Mucosa of descending colon (tissue), 3 donors: ENCODE measurements at regions not wholly inside any gene's neighbourhood (a gene's known extent, or its start where the extent isn't known, plus 50 kb on each side); places are given as distances from the start of the nearest gene placed in this dataset.

ENCODE experiments used
- ATAC-seq: fragments of 200-7000 bp; cut with Tn5 transposase; one replicate; pipeline ENCODE4 v1.9.1; 2020; ENCODE audit warnings: mild to moderate bottlenecking, moderate library complexity
- DNase-seq, 3 donors: peaks; one replicate each; pipeline ENCODE4 v3.0.0-alpha.2; 2020
- H3K36me3 ChIP-seq: fragments of 200-600 bp; one replicate; pipeline ENCODE4 v1.8.0; 2021; ENCODE audit warnings: low read depth, mild to moderate bottlenecking
- H3K4me1 ChIP-seq: fragments of 200-600 bp; one replicate; pipeline ENCODE4 v1.8.0; 2021; ENCODE audit warnings: low read depth, mild to moderate bottlenecking
- H3K4me3 ChIP-seq: fragments of 200-600 bp; one replicate; pipeline ENCODE4 v1.8.0; 2021; ENCODE audit warnings: mild to moderate bottlenecking
- H3K9me3 ChIP-seq: fragments of 200-600 bp; one replicate; pipeline ENCODE4 v1.8.0; 2021; ENCODE audit warnings: mild to moderate bottlenecking
- CTCF ChIP-seq: fragments of 200-600 bp; IDR thresholded peaks from one replicate; pipeline ENCODE4 v1.8.0; 2022; ENCODE audit warnings: antibody characterized with exemption, mild to moderate bottlenecking
- intact Hi-C, 2 donors: fragments of 100-400 bp; cut with DNase I in 1 of 2; cut with micrococcal nuclease in 1 of 2; formaldehyde crosslinking; loops; one replicate each; pipeline versions ENCODE4 v1.11.0 to v1.11.1; 2022; cut with DNase I, micrococcal nuclease
- donor health status: DM: no; HTN: no; CAD: no; lungs with moderate emphysema.
- donor health status: DM: no; HTN: no; CAD: no.
- donor health status: DM: no; HTN: yes; CAD: no.

GRCh38 chr22:48676266-48677167 lies 1151.2 kb downstream of the BRD1 start:
- Histone ChIP-seq H3K9me3 (peaks cover 11% of the 10 kb centered on the region), H3K4me1 (no peaks in the 10 kb centered on the region), H3K4me3 (no peak overlapping the region), H3K36me3 (no peaks in the 10 kb centered on the region)
- ATAC-seq (no peak), DNase-seq (no peak)
- intact Hi-C loops, result no loop called here
- TF ChIP-seq CTCF, result no peak

DNA sequence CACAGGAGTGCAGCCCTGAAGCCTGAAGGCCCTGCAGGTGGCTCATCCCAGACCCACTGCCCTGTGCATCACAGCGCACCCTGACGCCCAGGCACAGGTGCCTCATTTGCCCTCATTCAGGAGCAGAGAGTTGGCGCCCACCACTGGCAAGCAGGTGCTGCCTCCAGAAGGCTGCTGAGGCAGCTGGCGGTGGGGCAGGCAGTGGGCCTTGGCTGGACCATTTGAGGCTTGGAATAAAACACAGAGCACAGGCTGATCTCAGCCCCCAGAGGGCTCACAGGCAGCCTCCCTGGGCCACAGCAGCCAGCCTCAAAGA lies 1151.9 kb downstream of the BRD1 start:
- DNase-seq, result no peak
- no peak for ATAC-seq
- no peak for TF ChIP-seq CTCF
- intact Hi-C loops, result no loop called here
- Histone ChIP-seq H3K9me3 (peaks cover 11% of the 10 kb centered on the region), H3K36me3 (no peaks in the 10 kb centered on the region), H3K4me1 (no peaks in the 10 kb centered on the region), H3K4me3 (no peak overlapping the region)

DNA sequence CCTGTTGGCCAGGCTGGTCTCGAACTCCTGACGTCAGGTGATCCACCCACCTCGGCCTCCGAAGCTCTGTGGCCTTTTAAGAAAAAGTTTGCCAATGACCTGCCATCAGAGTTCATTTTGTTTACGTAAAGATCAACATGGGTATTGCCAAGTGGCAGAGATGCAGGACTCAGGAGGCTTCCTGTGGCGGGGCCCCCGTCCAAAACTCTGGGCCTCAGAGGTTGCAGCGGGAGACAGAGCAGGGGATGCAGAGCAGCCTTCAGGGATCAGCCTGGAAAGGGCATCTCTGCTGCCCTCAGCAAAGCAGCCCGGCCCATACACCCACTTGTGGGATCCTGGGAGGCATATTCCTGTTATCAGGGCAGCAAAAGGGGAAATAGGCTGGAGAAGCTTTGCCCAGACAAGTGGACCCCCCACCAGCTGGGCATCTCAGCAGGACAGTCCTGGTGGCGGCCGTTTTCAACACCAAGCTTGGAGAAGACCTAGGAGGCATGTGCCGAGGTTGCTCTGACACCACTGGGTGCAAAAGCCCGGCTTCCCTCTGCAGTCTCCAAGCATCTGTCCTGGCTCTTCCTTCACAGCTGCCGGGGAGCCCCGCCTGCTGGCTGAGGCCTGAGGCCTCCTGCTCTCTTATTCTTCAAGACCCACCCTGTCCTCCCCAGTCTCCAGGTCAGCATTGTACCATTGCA lies 1152.4 kb downstream of the BRD1 start:
- Histone ChIP-seq H3K4me1 (no peaks in the 10 kb centered on the region), H3K4me3 (no peak overlapping the region), H3K36me3 (no peaks in the 10 kb centered on the region), H3K9me3 (peaks cover 11% of the 10 kb centered on the region)
- intact Hi-C loops, result no loop called here
- no peak for DNase-seq
- no peak for ATAC-seq
- TF ChIP-seq CTCF, result no peak

DNA sequence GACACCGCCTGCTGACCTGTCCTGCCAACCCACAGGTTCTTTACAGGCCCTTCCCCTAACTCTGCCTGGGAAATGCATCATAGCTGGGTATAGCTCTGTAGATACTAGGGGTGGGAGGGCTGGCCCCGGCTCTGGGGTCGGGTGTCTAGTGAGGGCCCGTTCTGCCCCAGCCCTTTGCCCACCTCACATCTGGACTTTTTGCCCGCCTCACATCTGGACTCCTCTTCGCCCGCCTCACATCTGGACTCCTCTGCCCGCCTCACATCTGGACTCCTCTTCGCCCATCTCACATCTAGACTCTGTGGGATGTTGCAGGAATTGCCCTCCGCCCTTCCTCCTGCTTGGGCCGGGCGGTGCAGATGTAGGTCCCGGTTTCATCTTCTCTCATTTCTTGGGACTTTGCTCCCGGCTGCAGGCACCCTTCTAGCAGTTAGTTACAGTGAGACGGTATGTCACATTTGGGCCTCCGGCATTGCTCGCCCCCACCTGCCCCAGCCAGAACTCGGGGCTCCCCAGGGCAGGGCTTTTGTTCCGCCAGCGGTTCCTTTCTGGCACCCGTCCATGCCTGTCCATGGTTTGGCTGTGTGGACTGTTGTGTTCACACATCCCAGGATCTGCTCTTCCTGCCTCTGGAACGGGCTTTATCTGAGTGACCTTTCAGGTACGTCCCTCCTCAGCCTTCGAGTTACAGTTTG lies 1153.7 kb downstream of the BRD1 start:
- intact Hi-C loops, result no loop called here
- Histone ChIP-seq H3K9me3 (peaks cover 11% of the 10 kb centered on the region), H3K4me1 (no peaks in the 10 kb centered on the region), H3K36me3 (no peaks in the 10 kb centered on the region), H3K4me3 (no peak overlapping the region)
- DNase-seq, result no peak
- ATAC-seq, result no peak
- TF ChIP-seq CTCF, result no peak

DNA sequence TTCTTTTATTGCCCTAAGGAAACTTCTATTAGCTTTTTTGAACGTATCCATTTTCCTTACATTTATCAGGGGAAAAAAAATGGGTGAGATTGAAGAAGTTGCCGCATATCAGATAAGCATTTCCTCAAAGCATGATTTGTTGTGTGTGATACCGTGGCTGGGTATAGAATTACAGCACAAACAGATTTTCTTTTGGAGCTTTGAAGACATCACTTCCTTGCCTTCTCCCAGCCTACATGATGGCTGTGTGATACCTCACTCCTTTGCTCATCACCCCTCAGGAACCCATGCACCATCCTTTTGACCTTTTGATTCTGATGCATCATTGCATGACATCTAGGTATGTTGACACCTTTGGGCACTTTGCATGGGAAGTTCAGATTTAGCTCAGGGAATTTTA lies 1155.3 kb downstream of the BRD1 start:
- no peak for ATAC-seq
- no peaks in the 10 kb centered on the region for H3K36me3 ChIP-seq
- TF ChIP-seq CTCF, result no peak
- H3K4me1 ChIP-seq, result no peaks in the 10 kb centered on the region
- no peak for DNase-seq
- intact Hi-C loops, result no loop called here
- H3K9me3 ChIP-seq, result peaks cover 11% of the 10 kb centered on the region
- H3K4me3 ChIP-seq, result no peak overlapping the region
